Fibroblast of skin of right biceps (primary cell): ENCODE measurements at regions not wholly inside any gene's neighbourhood (a gene's known extent, or its start where the extent isn't known, plus 50 kb on each side); places are given as distances from the start of the nearest gene placed in this dataset.
"Not testable (repeated sequence)": the region's sequence is repeated elsewhere in the genome, so short reads cannot be mapped to it uniquely, and the experiment has no call there.

Experiments
- DNase-seq: peaks from one replicate; pipeline ENCODE4 v3.0.0-alpha.2; 2013

GRCh38 chr3:22334996-22335395, 584.0 kb upstream of the ZNF385D start:
- DNase-seq, result no peak

- no peak for DNase-seq
Observed at GRCh38 chr3:22349215-22349851, 598.3 kb upstream of the ZNF385D start.

- DNase-seq, result no peak
Observed at GRCh38 chr3:22351806-22352205, 600.8 kb upstream of the ZNF385D start.

GRCh38 chr3:22353126-22353525, 602.1 kb upstream of the ZNF385D start:
- no peak for DNase-seq

- no peak for DNase-seq
Observed at GRCh38 chr3:22358334-22358733, 607.3 kb upstream of the ZNF385D start.

- DNase-seq, result no peak
Observed at GRCh38 chr3:22360164-22360563, 609.2 kb upstream of the ZNF385D start.

- peak; percentile 32 for DNase-seq
Observed at GRCh38 chr3:22360970-22361369, 610.0 kb upstream of the ZNF385D start.

- peak; percentile 41 for DNase-seq
Observed at GRCh38 chr3:22361521-22361920, 610.5 kb upstream of the ZNF385D start.

GRCh38 chr3:22364851-22365250, 613.8 kb upstream of the ZNF385D start:
- no peak for DNase-seq

GRCh38 chr3:22366781-22367180, 615.8 kb upstream of the ZNF385D start:
- DNase-seq, result no peak

- DNase-seq, result no peak
Observed at GRCh38 chr3:22371036-22371435, 620.0 kb upstream of the ZNF385D start.

- no peak for DNase-seq
Observed at GRCh38 chr3:22371607-22372291, 620.7 kb upstream of the ZNF385D start.

GRCh38 chr3:22372292-22373062, 621.5 kb upstream of the ZNF385D start:
- DNase-seq, result peak; percentile 15

GRCh38 chr3:22373182-22373581, 622.2 kb upstream of the ZNF385D start:
- DNase-seq, result no peak

GRCh38 chr3:22373827-22374226, 622.8 kb upstream of the ZNF385D start:
- DNase-seq, result no peak

GRCh38 chr3:22377421-22377820, 626.4 kb upstream of the ZNF385D start:
- peak; percentile 83 for DNase-seq

GRCh38 chr3:22378869-22379268, 627.9 kb upstream of the ZNF385D start:
- no peak for DNase-seq

GRCh38 chr3:22380253-22380652, 629.2 kb upstream of the ZNF385D start:
- no peak for DNase-seq

GRCh38 chr3:22381564-22381963, 630.6 kb upstream of the ZNF385D start:
- DNase-seq, result not testable (repeated sequence)

- DNase-seq, result peak; percentile 6
Observed at GRCh38 chr3:22383285-22383684, 632.3 kb upstream of the ZNF385D start.

GRCh38 chr3:22386107-22386506, 635.1 kb upstream of the ZNF385D start:
- no peak for DNase-seq

GRCh38 chr3:22392286-22392685, 641.3 kb upstream of the ZNF385D start:
- DNase-seq, result no peak

GRCh38 chr3:22392859-22393258, 641.8 kb upstream of the ZNF385D start:
- no peak for DNase-seq

GRCh38 chr3:22399566-22399965, 648.6 kb upstream of the ZNF385D start:
- DNase-seq, result peak; percentile 40
